Astrocyte of the spinal cord (primary cell): ENCODE measurements at regions not wholly inside any gene's neighbourhood (a gene's known extent, or its start where the extent isn't known, plus 50 kb on each side); places are given as distances from the start of the nearest gene placed in this dataset.

ENCODE experiments used
- DNase-seq: peaks from one replicate; pipeline ENCODE4 v3.0.0; 2011; ENCODE audit warnings: low read depth, low spot score
- H3K4me3 ChIP-seq: 2 replicates; pipeline ENCODE4 v1.5.1; 2011; ENCODE audit warnings: low read depth, mild to moderate bottlenecking, low read length, moderate library complexity
- in situ Hi-C: cut with HindIII; loops from 2 replicates; pipeline ENCODE4 v1.10.0; 2017; ENCODE audit warnings: low sequenced_read_pairs
- TF ChIP-seq, protein P1 (sequence below): IDR thresholded peaks from 2 replicates; pipeline ENCODE4 v1.5.1; 2012; ENCODE audit warnings: low read depth, mild to moderate bottlenecking, low read length, inconsistent platforms

DNA sequence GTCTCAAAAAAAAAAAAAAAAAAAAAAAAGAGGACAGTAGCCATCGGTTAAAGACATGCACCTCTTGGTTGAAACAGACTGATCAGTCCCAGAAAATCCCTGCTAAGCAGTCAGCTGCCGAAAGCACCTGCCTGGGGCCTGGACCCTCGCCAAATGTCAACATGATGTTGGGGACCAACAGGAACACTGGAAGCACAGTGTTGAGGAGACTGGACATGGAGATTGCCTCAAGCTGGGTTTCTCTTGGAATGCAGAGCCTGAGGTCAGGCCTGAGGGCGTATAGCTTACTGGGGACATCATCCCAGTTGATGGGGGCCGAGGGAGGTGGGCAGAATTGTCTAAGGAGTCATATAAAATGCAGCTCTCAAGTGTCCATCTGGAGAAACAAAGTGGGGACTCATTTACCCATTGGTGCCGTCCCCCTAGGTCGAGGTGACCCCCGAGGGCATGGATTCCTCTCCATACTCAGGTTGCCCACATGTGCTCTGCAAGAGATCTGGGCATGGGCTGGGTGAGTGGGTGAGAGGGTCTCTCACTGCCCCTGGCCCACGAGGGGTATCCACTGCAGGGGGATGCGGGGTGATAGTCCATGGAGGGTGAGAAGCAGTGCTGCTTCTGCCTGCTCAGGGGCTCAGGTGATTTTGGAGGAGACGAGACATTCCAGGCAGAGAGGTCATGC is 164.5 kb downstream of the URI1 start:
- in situ Hi-C loops, result no loop called here
- DNase-seq, result no peak

DNA sequence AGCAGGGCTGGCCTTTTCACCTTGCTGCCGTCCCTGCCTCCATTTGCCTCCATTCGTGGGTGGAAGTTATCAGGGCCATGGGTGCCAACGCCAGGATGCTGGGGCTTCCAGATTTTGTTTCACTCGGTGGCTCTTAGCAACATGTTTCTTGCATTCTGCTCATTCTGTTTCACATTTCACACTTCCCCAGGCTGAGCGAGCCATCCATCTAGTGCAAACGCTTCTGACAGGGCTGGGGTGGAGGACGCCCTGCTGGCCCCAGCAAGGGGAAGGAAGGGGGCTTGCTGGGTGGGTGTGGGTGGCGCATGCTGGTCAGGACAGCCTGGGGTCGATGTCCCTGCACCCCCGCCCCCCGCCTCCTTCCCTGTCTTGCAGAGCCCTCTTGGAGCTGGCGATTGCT is 165.2 kb downstream of the URI1 start:
- TF ChIP-seq, protein P1, sequence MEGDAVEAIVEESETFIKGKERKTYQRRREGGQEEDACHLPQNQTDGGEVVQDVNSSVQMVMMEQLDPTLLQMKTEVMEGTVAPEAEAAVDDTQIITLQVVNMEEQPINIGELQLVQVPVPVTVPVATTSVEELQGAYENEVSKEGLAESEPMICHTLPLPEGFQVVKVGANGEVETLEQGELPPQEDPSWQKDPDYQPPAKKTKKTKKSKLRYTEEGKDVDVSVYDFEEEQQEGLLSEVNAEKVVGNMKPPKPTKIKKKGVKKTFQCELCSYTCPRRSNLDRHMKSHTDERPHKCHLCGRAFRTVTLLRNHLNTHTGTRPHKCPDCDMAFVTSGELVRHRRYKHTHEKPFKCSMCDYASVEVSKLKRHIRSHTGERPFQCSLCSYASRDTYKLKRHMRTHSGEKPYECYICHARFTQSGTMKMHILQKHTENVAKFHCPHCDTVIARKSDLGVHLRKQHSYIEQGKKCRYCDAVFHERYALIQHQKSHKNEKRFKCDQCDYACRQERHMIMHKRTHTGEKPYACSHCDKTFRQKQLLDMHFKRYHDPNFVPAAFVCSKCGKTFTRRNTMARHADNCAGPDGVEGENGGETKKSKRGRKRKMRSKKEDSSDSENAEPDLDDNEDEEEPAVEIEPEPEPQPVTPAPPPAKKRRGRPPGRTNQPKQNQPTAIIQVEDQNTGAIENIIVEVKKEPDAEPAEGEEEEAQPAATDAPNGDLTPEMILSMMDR, result no peak
- DNase-seq, result no peak
- in situ Hi-C loops, result no loop called here

More for the DNA sequence above, 164.5 kb downstream of the URI1 start:
- no peak overlapping the region for H3K4me3 ChIP-seq
- TF ChIP-seq, protein P1, result no peak

DNA sequence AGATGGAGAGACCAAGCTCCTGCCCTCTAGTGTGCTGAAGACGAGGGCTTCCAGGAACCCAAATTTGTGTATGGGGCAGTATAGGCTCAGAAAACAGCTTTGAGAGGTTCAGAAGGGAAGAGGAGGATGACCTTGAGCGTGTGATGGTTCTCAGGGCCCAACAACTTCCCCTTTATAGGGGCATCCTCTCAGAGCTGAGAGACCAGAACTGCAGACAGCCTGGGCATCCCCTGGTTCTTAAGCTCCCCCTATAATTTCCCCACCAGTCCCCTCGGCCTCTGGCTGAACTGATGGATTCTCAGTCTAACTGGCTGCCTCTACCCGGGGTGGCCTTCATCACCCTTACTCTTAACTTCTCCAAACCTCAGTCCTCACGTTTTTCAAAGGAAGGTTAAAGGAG is 167.5 kb downstream of the URI1 start:
- no peak overlapping the region for H3K4me3 ChIP-seq
- in situ Hi-C loops, result no loop called here
- TF ChIP-seq, protein P1, result no peak
- DNase-seq, result no peak

More for the DNA sequence above, 165.2 kb downstream of the URI1 start:
- no peak overlapping the region for H3K4me3 ChIP-seq

DNA sequence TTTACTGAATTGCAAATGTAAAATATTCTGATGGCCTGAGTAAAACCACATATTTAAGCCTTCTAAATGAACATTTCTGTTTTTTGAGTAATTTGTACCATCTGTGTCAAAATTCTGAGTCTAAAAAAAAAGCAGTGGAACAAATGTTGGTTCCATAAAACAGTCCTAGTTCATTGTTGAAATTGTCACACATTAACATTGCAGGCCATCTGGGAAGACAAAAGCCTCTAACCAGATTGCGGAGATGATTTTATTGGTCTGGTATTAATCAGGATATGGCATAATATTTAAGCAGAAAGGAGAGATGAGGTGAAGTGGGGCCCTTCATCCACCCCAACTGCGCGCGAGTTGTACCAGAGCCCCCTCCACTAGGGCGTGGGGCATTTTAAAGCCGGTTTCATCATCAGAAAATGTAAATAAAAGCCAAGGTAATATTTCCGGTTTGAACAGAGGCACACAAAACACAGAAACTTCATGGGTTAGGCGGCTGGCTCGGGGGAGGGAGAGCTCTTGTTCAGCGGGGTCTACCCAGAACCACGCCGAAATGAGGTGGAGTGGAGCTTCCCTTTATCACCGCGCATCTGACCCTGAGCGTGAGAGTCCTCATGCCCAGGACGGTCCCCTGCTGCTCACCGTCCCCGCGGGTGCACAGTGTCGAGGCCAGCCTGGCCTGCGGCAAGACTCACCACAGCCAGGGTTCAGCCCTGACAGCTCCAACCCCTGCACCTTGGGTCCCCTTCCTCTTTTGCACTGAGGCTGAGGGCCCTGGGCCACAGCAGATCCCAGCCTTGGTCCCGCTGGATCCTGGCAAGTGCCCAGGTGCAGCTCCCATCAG is 169.2 kb downstream of the URI1 start:
- H3K4me3 ChIP-seq, result no peak overlapping the region
- TF ChIP-seq, protein P1, result no peak
- no peak for DNase-seq
- in situ Hi-C loops, result no loop called here

DNA sequence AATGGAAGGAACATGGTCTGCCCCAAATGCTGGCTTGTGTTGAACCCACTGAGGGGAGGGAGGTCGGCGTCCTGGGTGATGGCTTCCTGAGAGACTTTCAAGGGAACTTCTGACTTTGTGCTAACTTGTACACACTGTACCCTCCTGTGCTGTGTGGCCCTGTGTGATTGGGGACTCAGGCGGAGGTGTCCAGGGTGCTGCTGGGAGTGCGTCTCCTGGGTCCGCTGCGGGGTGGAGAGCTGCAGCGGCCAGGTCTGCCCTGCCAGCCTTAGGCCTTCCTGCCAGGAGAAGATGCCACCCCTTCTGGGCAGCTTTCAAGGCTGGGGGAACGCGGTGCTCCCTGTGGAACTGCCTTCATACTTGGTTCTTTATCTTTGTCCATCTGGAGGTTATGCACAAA is 170.1 kb downstream of the URI1 start:
- in situ Hi-C loops, result no loop called here
- no peak overlapping the region for H3K4me3 ChIP-seq
- DNase-seq, result no peak
- TF ChIP-seq, protein P1, result no peak

DNA sequence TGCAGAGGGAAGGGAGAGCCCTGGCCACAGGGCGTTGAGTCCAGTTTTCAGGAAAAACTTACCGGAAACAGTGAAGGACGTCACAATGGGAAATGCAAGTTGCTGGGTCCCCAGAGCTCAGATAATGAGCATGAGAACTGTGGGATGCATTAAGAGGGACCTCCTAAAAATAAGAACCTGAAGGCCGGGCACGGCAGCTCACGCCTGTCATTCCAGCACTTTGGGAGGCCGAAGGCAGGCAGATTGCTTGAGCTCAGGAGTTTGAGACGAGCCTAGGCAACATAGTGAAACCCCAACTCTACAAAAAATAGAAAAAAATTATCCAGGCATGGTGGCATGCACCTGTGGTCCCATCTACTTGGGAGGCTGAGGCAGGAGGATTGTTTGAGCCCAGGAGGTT is 170.6 kb downstream of the URI1 start:
- in situ Hi-C loops, result no loop called here
- H3K4me3 ChIP-seq, result no peak overlapping the region
- DNase-seq, result no peak
- TF ChIP-seq, protein P1, result no peak
